ENCODE measurements at regions not wholly inside any gene's neighbourhood (a gene's known extent, or its start where the extent isn't known, plus 50 kb on each side); places are given as distances from the start of the nearest gene placed in this dataset.
A peak's percentile ranks its signal among the peaks of the same experiment; 100 is the strongest.
"Not testable (repeated sequence)": the region's sequence is repeated elsewhere in the genome, so short reads cannot be mapped to it uniquely, and the experiment has no call there.

DNA sequence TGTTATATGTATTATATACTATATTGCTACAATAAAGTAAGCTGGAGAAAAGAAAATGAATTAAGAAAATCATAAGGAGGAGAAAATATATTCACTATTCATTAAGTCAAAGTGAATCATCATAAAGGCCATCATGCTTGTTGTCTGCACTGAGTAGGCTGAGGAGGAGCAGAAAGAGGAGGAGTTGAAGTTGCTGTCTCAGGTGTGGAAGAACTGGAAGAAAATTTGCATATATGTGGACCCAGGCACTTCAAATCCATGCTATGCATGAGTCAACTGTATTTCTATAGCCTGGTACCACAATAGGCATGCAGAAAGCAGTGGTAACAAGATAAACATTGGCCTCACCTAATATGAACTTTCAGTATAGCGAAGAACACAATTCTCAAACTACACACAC is 135.9 kb upstream of the SGCG start:
- no peak for DNase-seq

- DNase-seq: no peak
Observed at GRCh38 chr13:23050126-23050525, 130.7 kb upstream of the SGCG start.

DNA sequence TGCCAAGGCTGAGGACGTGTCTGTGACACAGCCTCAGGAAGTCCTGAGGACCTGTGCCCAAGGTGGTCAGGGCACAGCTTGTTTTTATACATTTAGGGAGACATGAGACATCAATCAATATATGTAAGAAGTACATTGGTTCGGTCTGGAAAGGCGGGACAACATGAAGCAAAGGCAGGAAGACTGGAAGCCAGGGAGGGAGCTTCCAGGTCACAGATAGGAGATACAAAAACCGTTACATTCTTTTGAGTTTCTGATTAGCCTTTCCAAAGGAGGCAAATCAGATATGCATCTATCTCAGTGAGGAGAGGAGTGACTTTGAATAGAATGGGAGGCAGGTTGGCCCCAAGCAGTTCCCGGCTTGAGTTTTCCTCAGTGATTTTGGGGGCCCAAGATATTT is 127.1 kb upstream of the SGCG start:
- DNase-seq: not testable (repeated sequence)

DNA sequence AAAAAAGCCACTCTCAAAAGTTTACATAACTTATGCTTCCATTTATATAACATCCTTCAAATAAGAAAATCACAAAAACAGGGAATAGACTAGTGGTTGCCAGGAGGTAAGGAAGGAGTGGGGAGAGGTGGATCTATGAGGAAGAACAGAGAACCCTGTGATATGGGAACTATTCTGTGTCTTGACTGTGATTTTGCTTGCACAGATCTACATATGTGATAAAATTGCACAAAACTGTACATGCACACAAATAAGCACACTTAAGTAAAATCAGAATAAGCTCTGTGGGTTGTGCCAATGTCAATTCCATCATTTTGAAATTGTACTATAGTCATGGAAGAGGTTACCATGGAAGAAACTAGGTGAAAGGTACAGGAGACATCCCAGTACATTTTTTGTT is 121.6 kb upstream of the SGCG start:
- DNase-seq: no peak

- no peak for DNase-seq
Observed at GRCh38 chr13:23060959-23061358, 119.8 kb upstream of the SGCG start.

GRCh38 chr13:23067129-23067528 is 113.7 kb upstream of the SGCG start:
- no peak for DNase-seq

GRCh38 chr13:23069566-23069965 is 111.2 kb upstream of the SGCG start:
- no peak for DNase-seq

GRCh38 chr13:23074075-23074828 is 106.5 kb upstream of the SGCG start:
- DNase-seq: no peak

- DNase-seq: no peak
Observed at GRCh38 chr13:23081220-23081619, 99.6 kb upstream of the SGCG start.

DNA sequence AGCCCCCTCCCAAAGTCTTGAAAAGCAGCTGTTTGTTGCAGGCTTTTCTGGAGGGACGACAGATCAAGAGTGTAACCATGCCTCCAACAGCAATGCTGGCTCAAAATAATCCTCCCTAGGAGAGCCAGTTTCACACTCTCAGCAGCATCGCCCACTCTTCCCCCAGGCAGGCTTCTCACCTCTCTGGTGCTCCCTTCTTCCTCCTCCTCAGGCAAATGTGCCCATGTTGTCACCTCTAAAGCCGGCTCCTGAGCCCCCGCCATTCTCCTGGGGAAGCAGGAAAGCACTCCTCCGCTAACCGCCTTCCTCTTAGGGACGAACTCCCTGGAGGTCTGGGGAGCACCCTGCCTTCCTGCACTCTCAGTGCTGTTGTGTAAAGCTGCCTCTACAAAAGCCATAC is 98.9 kb upstream of the SGCG start:
- no peak for DNase-seq

GRCh38 chr13:23086968-23087623 is 93.7 kb upstream of the SGCG start:
- no peak for DNase-seq

- DNase-seq: peak; percentile 35
Observed at GRCh38 chr13:23087880-23088279, 92.9 kb upstream of the SGCG start.

GRCh38 chr13:23098161-23098907 is 82.4 kb upstream of the SGCG start:
- no peak for DNase-seq

DNA sequence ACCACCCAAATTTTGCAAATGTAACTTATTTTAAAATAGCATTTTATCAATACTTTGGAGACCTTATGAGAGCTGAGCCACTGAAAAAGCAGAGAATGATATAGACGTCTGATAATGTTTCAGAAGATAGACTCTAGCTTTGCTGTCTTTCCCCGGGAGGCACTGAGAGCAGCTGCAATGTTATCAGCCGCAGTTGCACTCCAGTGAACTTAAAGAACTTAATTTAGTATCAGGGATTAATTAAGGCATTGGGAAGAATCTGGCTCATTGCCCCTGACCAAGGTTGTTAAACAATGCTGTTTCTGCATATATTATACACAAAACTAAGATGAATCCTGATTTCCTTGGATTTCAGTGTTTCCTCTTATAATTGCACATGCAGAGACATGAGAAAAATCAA is 75.7 kb upstream of the SGCG start:
- no peak for DNase-seq

DNA sequence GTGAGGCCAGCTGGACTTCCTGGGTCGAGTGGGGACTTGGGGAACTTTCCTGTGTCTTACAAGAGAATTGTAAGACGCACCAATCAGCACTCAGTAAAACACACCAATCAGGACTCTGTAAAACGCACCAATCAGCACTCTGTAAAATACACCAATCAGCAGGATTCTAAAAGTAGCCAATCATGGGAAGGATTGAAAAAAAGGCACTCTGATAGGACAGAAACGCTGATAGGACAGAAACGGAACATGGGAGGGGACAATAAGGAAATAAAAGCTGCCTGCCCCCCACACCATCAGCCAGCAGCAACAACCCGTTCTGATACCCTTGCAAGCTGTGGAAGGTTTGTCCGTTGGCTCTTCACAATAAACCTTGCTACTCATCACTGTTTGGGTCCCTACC is 73.1 kb upstream of the SGCG start:
- DNase-seq: no peak

GRCh38 chr13:23119131-23119530 is 61.6 kb upstream of the SGCG start:
- no peak for DNase-seq

DNA sequence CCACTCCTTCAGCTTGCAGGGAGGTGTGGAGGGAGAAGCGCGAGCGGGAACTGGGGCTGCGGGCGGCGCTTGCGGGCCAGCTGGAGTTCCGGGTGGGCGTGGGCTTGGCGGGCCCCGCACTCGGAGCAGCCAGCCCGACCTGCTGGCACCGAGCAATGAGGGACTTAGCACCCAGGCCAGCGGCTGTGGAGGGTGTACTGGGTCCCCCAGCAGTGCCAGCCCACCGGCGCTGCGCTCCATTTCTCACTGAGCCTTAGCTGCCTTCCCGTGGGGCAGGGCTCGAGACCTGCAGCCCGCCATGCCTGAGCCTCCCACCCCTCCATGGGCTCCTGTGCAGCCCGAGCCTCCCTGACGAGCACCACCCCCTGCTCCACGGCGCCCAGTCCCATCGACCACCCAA is 53.2 kb upstream of the SGCG start:
- DNase-seq: not testable (repeated sequence)

DNA sequence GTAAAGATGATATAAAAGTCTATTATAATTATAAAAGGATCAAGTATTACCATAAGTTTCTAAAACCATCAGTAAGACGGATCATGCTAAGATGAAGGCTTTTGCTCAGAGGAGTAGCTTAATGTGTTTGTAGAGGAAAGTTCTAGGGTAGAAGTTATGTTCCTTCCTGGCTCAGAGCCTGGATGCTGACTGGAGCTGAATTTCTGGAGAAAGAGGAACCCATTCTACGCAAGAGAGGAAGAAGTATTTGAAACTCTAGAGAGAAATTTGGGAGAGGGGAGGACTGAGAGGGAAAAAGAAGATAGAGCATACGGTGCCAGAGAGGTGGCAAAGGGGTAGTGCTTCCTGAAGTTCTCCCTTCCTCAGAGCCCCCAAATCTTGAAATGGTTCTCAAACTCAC is 51.4 kb upstream of the SGCG start:
- no peak for DNase-seq

Measured in activated CD4-positive, alpha-beta T cell treated with anti-CD3 and anti-CD28 coated beads, Interleukin-10, Interleukin-2, amounts not matched to agents 100 ng/mL and 50 ng/mL, durations not matched to agents 16 hours and 8 hours (primary cell).